B cell (primary cell): ENCODE measurements at regions not wholly inside any gene's neighbourhood (a gene's known extent, or its start where the extent isn't known, plus 50 kb on each side); places are given as distances from the start of the nearest gene placed in this dataset.

Experiments used
- ATAC-seq: fragments of 200-7000 bp; cut with Tn5 transposase; one replicate; pipeline ENCODE4 v1.10.0; 2021; ENCODE audit warnings: low read depth, mild to moderate bottlenecking, moderate number of reproducible peaks, moderate library complexity
- CTCF ChIA-PET: fragments of 350-600 bp; sonication (Branson Sonifier 250); formaldehyde crosslinking; loops from one replicate; lab custom pipeline; 2021; ENCODE audit warnings: antibody characterized with exemption, inconsistent platforms; lab: Charles Lee
- POLR2A ChIA-PET: fragments of 350-600 bp; sonication (Branson Sonifier 250); formaldehyde crosslinking; loops from one replicate; lab custom pipeline; 2021; ENCODE audit warnings: antibody characterized with exemption; lab: Charles Lee
- DNase-seq: peaks from one replicate; pipeline ENCODE4 v3.0.0; 2013
- H2AFZ ChIP-seq: 2 replicates; pipeline ENCODE4 v1.6.1; 2012; ENCODE audit warnings: mild to moderate bottlenecking, low read depth, low read length; ENCODE audit not compliant: insufficient read depth, poor library complexity, severe bottlenecking
- H3K27ac ChIP-seq, 2 donors: 1 replicate in 1 of 2; 2 replicates in 1 of 2; pipeline ENCODE4 v1.5.1; 2012 to 2013; ENCODE audit warnings: low read length in 2 of 2, mild to moderate bottlenecking in 2 of 2, moderate library complexity in 1 of 2
- H3K27me3 ChIP-seq, 4 experiments: fragments of 200-600 bp in 1 of 4; sonication (generic) in 1 of 4; replicated peaks in 1 of 4; 1 replicate in 2 of 4; 2 replicates in 2 of 4; pipeline versions ENCODE4 v1.6.1 to v1.7.0; 2013 to 2016; ENCODE audit warnings: low read length in 3 of 4, mild to moderate bottlenecking in 2 of 4, mixed read lengths in 1 of 4, moderate library complexity in 1 of 4; ENCODE audit not compliant: insufficient read depth in 4 of 4, control insufficient read depth in 3 of 4; ENCODE audit errors: control extremely low read depth in 1 of 4
- H3K36me3 ChIP-seq, 2 experiments: replicated peaks in 1 of 2; 1 replicate in 1 of 2; 2 replicates in 1 of 2; pipeline versions ENCODE4 v1.6.1 to v1.7.1; 2013; ENCODE audit warnings: low read length in 1 of 2; ENCODE audit not compliant: insufficient read depth in 2 of 2, control insufficient read depth in 1 of 2; ENCODE audit errors: control extremely low read depth in 1 of 2, extremely low read depth in 1 of 2
- H3K4me1 ChIP-seq, 2 donors: fragments of 200-600 bp in 1 of 2; sonication (generic) in 1 of 2; 1 replicate in 1 of 2; 2 replicates in 1 of 2; pipeline versions ENCODE4 v1.5.1 to v1.6.1; 2013 to 2017; ENCODE audit warnings: low read length in 2 of 2; ENCODE audit not compliant: control insufficient read depth in 2 of 2, insufficient read depth in 2 of 2
- H3K4me2 ChIP-seq: replicated peaks from 2 replicates; pipeline ENCODE3; 2012; ENCODE audit warnings: mild to moderate bottlenecking, low read depth, low read length; ENCODE audit not compliant: poor library complexity, severe bottlenecking
- H3K4me3 ChIP-seq, 5 experiments: fragments of 200-600 bp in 1 of 5; sonication (generic) in 1 of 5; 1 replicate in 3 of 5; 2 replicates in 2 of 5; pipeline versions ENCODE4 v1.5.1 to v1.7.0; 2011 to 2016; ENCODE audit warnings: low read length in 4 of 5, mild to moderate bottlenecking in 4 of 5, low read depth in 2 of 5, control low read depth in 1 of 5, moderate library complexity in 1 of 5; ENCODE audit not compliant: insufficient read depth in 1 of 5; ENCODE audit errors: control extremely low read depth in 1 of 5, extremely low read depth in 1 of 5
- H3K79me2 ChIP-seq: fragments of 200-600 bp; sonication (generic); one replicate; pipeline ENCODE4 v1.6.0; 2016; ENCODE audit warnings: low read length; ENCODE audit not compliant: control insufficient read depth, insufficient read depth
- H3K9ac ChIP-seq: fragments of 200-600 bp; sonication (generic); 2 replicates; pipeline ENCODE4 v1.6.1; 2017; ENCODE audit warnings: mild to moderate bottlenecking, low read length, moderate library complexity
- H3K9me3 ChIP-seq, 3 donors: one replicate each; pipeline versions ENCODE4 v1.6.1 to v1.7.1; 2013; ENCODE audit warnings: low read length in 2 of 3; ENCODE audit not compliant: control insufficient read depth in 2 of 3, insufficient read depth in 1 of 3; ENCODE audit errors: control extremely low read depth in 1 of 3
- H4K20me1 ChIP-seq: 2 replicates; pipeline ENCODE4 v1.6.0; 2012; ENCODE audit warnings: mild to moderate bottlenecking, low read length; ENCODE audit not compliant: insufficient read depth, control insufficient read depth, poor library complexity, severe bottlenecking
- H3K27ac Mint-ChIP-seq: one replicate; pipeline ENCODE4 v1.8.0; 2021; ENCODE audit warnings: mixed read lengths
- H3K27me3 Mint-ChIP-seq: one replicate; pipeline ENCODE4 v1.8.0; 2021; ENCODE audit warnings: mixed read lengths
- H3K4me1 Mint-ChIP-seq: one replicate; pipeline ENCODE4 v1.8.0; 2021; ENCODE audit warnings: mixed read lengths
- H3K4me3 Mint-ChIP-seq: one replicate; pipeline ENCODE4 v1.8.0; 2021; ENCODE audit warnings: mixed read lengths
- H3K9me3 Mint-ChIP-seq: one replicate; pipeline ENCODE4 v1.8.0; 2022; ENCODE audit warnings: mixed read lengths; ENCODE audit not compliant: insufficient read depth
- CTCF ChIP-seq: fragments of 200-600 bp; IDR thresholded peaks from one replicate; pipeline ENCODE4 v1.8.0; 2022; ENCODE audit warnings: antibody characterized with exemption, mild to moderate bottlenecking
- EZH2 ChIP-seq: IDR thresholded peaks from 2 replicates; pipeline ENCODE4 v1.6.1; 2012; ENCODE audit warnings: borderline replicate concordance, low read depth, mild to moderate bottlenecking, moderate library complexity, low read length; ENCODE audit not compliant: insufficient read depth, poor library complexity, severe bottlenecking
- WGBS: methylation state at CpG from one replicate; pipeline ENCODE4 v1.1.5; 2013; ENCODE audit warnings: missing lambda C conversion rate; ENCODE audit not compliant: insufficient coverage; 5-methylcytosine and 5-hydroxymethylcytosine counted together
- intact Hi-C: fragments of 100-400 bp; cut with micrococcal nuclease; formaldehyde crosslinking; loops from one replicate; pipeline ENCODE4 v1.10.0; 2022

GRCh38 chr5:82820961-82821845 lies 256.0 kb downstream of the TMEM167A start:
- Histone ChIP-seq H2AFZ (peak overlapping the region; percentile 53), H3K4me2 (peak overlapping the region; percentile 46), H3K9ac (peak overlapping the region; percentile 52), H3K36me3 (no peaks in the 10 kb centered on the region), H3K9me3 (no peaks in the 10 kb centered on the region), H4K20me1 (no peaks in the 10 kb centered on the region), H3K27ac (peak overlapping the region; percentile 30 to 58), H3K27me3 (no peaks in the 10 kb centered on the region), H3K4me1 (peaks cover 14 to 20% of the 10 kb centered on the region in 2 donors), H3K4me3 (peak overlapping the region in 3 of 5 experiments; percentile 1 to 24 (median 16)), H3K79me2 (no peaks in the 10 kb centered on the region)
- H3K9me3 Mint-ChIP-seq: no peaks in the 10 kb centered on the region
- peaks cover 24% of the 10 kb centered on the region for H3K4me1 Mint-ChIP-seq
- ChIA-PET POLR2A (no interaction called here), CTCF (no interaction called here)
- peak overlapping the region; percentile 66 for H3K27ac Mint-ChIP-seq
- intact Hi-C loops: no loop called here
- H3K4me3 Mint-ChIP-seq: peak overlapping the region; percentile 68
- 100% methylated on average over 3 of the region's 10 CpGs for WGBS
- peak; percentile 19 for DNase-seq
- no peak for ATAC-seq
- no peaks in the 10 kb centered on the region for H3K27me3 Mint-ChIP-seq
- no peak for TF ChIP-seq CTCF
- TF ChIP-seq EZH2: no peak

GRCh38 chr5:82820188-82820587 lies 257.0 kb downstream of the TMEM167A start:
- Mint-ChIP-seq H3K27ac (no peak overlapping the region), H3K4me1 (peaks cover 24% of the 10 kb centered on the region), H3K27me3 (no peaks in the 10 kb centered on the region), H3K9me3 (no peaks in the 10 kb centered on the region), H3K4me3 (no peak overlapping the region)
- Histone ChIP-seq H3K4me2 (no peak overlapping the region), H3K9ac (no peak overlapping the region), H3K27me3 (no peaks in the 10 kb centered on the region), H4K20me1 (no peaks in the 10 kb centered on the region), H3K9me3 (no peaks in the 10 kb centered on the region), H2AFZ (peak overlapping the region; percentile 53), H3K4me3 (no peak overlapping the region), H3K4me1 (peaks cover 14 to 20% of the 10 kb centered on the region in 2 donors), H3K36me3 (no peaks in the 10 kb centered on the region), H3K27ac (peak overlapping the region in 1 of 2 donors; percentile 7), H3K79me2 (no peaks in the 10 kb centered on the region)
- ChIA-PET CTCF (no interaction called here), POLR2A (no interaction called here)
- intact Hi-C loops: no loop called here
- ATAC-seq (no peak), DNase-seq (no peak)
- no peak for TF ChIP-seq CTCF
- no peak for TF ChIP-seq EZH2
- WGBS: no CpG with 5 or more reads among the region's 1 CpG
